ENCODE measurements at regions not wholly inside any gene's neighbourhood (a gene's known extent, or its start where the extent isn't known, plus 50 kb on each side); places are given as distances from the start of the nearest gene placed in this dataset.

DNA sequence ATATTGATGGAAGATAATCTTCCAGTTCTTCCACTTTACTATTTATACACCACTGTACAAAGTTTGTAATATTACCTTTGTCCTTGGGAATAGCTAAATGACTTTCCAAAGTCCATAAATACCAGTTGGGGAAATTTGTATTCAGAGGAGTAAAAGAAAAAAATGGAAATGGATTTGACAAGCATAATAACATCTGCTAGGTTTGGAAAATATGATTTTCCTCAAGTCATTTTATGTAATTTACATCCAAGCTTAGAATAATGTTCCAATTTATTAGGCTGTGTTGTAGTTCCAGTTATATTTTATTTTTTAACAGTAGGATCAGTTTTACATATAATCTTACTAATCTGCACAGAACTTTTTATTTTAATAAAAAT, 563.0 kb upstream of the PKDCC start:
- Histone ChIP-seq H3K79me2 (ENCODE audit: insufficient read depth, low read length) (no peaks in the 10 kb centered on the region), H3K9me3 (ENCODE audit: insufficient read depth, low read depth, low read length) (no peaks in the 10 kb centered on the region), H3K4me2 (ENCODE audit: low read length) (no peak overlapping the region), H3K27me3 (ENCODE audit: insufficient read depth, low read length) (no peaks in the 10 kb centered on the region), H3K9ac (ENCODE audit: low read length) (no peak overlapping the region), H3K4me1 (ENCODE audit: insufficient read depth, low read length) (no peaks in the 10 kb centered on the region), H2AFZ (ENCODE audit: low read depth, low read length) (no peak overlapping the region), H3K4me3 (ENCODE audit: insufficient read depth, low read depth, low read length) (no peak overlapping the region), H4K20me1 (ENCODE audit: insufficient read depth, low read length) (no peaks in the 10 kb centered on the region), H3K27ac (ENCODE audit: low read depth, low read length) (no peak overlapping the region), H3K36me3 (ENCODE audit: insufficient read depth, low read length) (no peaks in the 10 kb centered on the region)
- H3K9me3 Mint-ChIP-seq (ENCODE audit: unreplicated experiment) = no peaks in the 10 kb centered on the region
- FAIRE-seq (no peak), DNase-seq (ENCODE audit: low read depth) (no peak)
- TF ChIP-seq EZH2 (IDR thresholded peaks at IDR 0.05; ENCODE audit: insufficient read depth, low read length) = no peak
- TF ChIP-seq, protein P1, sequence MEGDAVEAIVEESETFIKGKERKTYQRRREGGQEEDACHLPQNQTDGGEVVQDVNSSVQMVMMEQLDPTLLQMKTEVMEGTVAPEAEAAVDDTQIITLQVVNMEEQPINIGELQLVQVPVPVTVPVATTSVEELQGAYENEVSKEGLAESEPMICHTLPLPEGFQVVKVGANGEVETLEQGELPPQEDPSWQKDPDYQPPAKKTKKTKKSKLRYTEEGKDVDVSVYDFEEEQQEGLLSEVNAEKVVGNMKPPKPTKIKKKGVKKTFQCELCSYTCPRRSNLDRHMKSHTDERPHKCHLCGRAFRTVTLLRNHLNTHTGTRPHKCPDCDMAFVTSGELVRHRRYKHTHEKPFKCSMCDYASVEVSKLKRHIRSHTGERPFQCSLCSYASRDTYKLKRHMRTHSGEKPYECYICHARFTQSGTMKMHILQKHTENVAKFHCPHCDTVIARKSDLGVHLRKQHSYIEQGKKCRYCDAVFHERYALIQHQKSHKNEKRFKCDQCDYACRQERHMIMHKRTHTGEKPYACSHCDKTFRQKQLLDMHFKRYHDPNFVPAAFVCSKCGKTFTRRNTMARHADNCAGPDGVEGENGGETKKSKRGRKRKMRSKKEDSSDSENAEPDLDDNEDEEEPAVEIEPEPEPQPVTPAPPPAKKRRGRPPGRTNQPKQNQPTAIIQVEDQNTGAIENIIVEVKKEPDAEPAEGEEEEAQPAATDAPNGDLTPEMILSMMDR (IDR thresholded peaks at IDR 0.05; ENCODE audit: insufficient read depth, low read depth, low read length) = no peak
- H3K36me3 Mint-ChIP-seq (ENCODE audit: low read depth, unreplicated experiment) = no peaks in the 10 kb centered on the region
- H3K27me3 Mint-ChIP-seq (ENCODE audit: low read depth, unreplicated experiment) = no peaks in the 10 kb centered on the region
- no peak overlapping the region for H3K27ac Mint-ChIP-seq (ENCODE audit: unreplicated experiment)
- H3K4me3 Mint-ChIP-seq (ENCODE audit: unreplicated experiment) = no peak overlapping the region
- no peaks in the 10 kb centered on the region for H3K4me1 Mint-ChIP-seq (ENCODE audit: low read depth, unreplicated experiment)

DNA sequence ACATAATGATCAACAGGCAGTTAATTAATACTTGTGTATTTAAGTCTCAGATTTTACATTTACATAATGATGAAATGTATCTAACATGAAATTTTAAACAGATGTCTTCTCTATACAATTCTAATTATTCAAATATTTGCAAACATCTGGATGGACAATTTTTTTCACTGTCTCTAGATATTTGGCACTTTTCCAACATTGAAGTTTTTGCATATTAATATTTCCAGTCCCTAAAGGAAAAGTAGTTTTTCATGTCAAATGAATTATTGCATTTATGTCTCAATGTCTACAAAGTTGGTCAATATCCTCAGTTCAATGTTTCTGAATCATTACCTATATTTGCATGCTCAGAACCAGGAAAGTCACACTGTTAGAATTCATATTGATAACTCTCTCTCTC, 560.9 kb upstream of the PKDCC start:
- no peak overlapping the region for H3K4me3 ChIP-seq (ENCODE audit: insufficient read depth, low read depth, low read length)
- H2AFZ ChIP-seq (ENCODE audit: low read depth, low read length) = no peak overlapping the region
- no peaks in the 10 kb centered on the region for H4K20me1 ChIP-seq (ENCODE audit: insufficient read depth, low read length)
- H3K27me3 Mint-ChIP-seq (ENCODE audit: low read depth, unreplicated experiment) = no peaks in the 10 kb centered on the region
- H3K27ac ChIP-seq (ENCODE audit: low read depth, low read length) = no peak overlapping the region
- no peak for DNase-seq (ENCODE audit: low read depth)
- H3K79me2 ChIP-seq (ENCODE audit: insufficient read depth, low read length) = no peaks in the 10 kb centered on the region
- no peaks in the 10 kb centered on the region for H3K4me1 ChIP-seq (ENCODE audit: insufficient read depth, low read length)
- no peak overlapping the region for H3K9ac ChIP-seq (ENCODE audit: low read length)
- no peaks in the 10 kb centered on the region for H3K9me3 Mint-ChIP-seq (ENCODE audit: unreplicated experiment)
- TF ChIP-seq, protein P1 (IDR thresholded peaks at IDR 0.05; ENCODE audit: insufficient read depth, low read depth, low read length) = no peak
- no peak for TF ChIP-seq EZH2 (IDR thresholded peaks at IDR 0.05; ENCODE audit: insufficient read depth, low read length)
- H3K9me3 ChIP-seq (ENCODE audit: insufficient read depth, low read depth, low read length) = no peaks in the 10 kb centered on the region
- H3K36me3 ChIP-seq (ENCODE audit: insufficient read depth, low read length) = no peaks in the 10 kb centered on the region
- no peak overlapping the region for H3K4me2 ChIP-seq (ENCODE audit: low read length)
- H3K27me3 ChIP-seq (ENCODE audit: insufficient read depth, low read length) = no peaks in the 10 kb centered on the region
- H3K27ac Mint-ChIP-seq (ENCODE audit: unreplicated experiment) = no peak overlapping the region
- no peak for FAIRE-seq
- no peaks in the 10 kb centered on the region for H3K4me1 Mint-ChIP-seq (ENCODE audit: low read depth, unreplicated experiment)
- H3K4me3 Mint-ChIP-seq (ENCODE audit: unreplicated experiment) = no peak overlapping the region
- H3K36me3 Mint-ChIP-seq (ENCODE audit: low read depth, unreplicated experiment) = no peaks in the 10 kb centered on the region

DNA sequence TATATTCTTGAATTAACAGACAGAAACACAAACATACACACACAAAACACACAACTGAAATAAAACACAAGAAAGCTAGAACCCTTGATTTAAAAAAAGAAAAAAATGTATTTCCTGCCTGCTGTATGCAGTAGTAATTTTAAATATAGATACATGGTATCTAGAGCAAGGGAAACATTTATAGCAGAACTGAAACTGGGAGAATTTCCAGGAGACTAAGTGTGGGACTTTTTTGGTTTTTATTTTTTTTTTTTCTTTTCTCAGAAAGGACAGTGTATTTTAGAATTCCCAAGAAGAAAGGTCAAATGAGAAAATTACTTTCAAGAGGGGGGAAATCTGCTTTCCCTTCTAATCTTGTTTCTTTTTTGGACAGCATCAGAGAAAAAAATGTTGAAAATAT, 558.9 kb upstream of the PKDCC start:
- no peak overlapping the region for H3K4me3 Mint-ChIP-seq (ENCODE audit: unreplicated experiment)
- no peaks in the 10 kb centered on the region for H3K36me3 ChIP-seq (ENCODE audit: insufficient read depth, low read length)
- H3K4me1 Mint-ChIP-seq (ENCODE audit: low read depth, unreplicated experiment) = no peaks in the 10 kb centered on the region
- H3K9me3 Mint-ChIP-seq (ENCODE audit: unreplicated experiment) = no peaks in the 10 kb centered on the region
- no peak overlapping the region for H3K4me2 ChIP-seq (ENCODE audit: low read length)
- no peak overlapping the region for H3K27ac ChIP-seq (ENCODE audit: low read depth, low read length)
- no peak overlapping the region for H2AFZ ChIP-seq (ENCODE audit: low read depth, low read length)
- no peak overlapping the region for H3K27ac Mint-ChIP-seq (ENCODE audit: unreplicated experiment)
- DNase-seq (ENCODE audit: low read depth) = no peak
- no peak for FAIRE-seq
- H3K27me3 ChIP-seq (ENCODE audit: insufficient read depth, low read length) = no peaks in the 10 kb centered on the region
- no peaks in the 10 kb centered on the region for H3K4me1 ChIP-seq (ENCODE audit: insufficient read depth, low read length)
- no peaks in the 10 kb centered on the region for H4K20me1 ChIP-seq (ENCODE audit: insufficient read depth, low read length)
- no peaks in the 10 kb centered on the region for H3K36me3 Mint-ChIP-seq (ENCODE audit: low read depth, unreplicated experiment)
- no peak overlapping the region for H3K4me3 ChIP-seq (ENCODE audit: insufficient read depth, low read depth, low read length)
- no peaks in the 10 kb centered on the region for H3K79me2 ChIP-seq (ENCODE audit: insufficient read depth, low read length)
- no peaks in the 10 kb centered on the region for H3K9me3 ChIP-seq (ENCODE audit: insufficient read depth, low read depth, low read length)
- H3K27me3 Mint-ChIP-seq (ENCODE audit: low read depth, unreplicated experiment) = no peaks in the 10 kb centered on the region
- TF ChIP-seq EZH2 (IDR thresholded peaks at IDR 0.05; ENCODE audit: insufficient read depth, low read length) = no peak
- TF ChIP-seq, protein P1 (IDR thresholded peaks at IDR 0.05; ENCODE audit: insufficient read depth, low read depth, low read length) = no peak
- H3K9ac ChIP-seq (ENCODE audit: low read length) = no peak overlapping the region

Measured in astrocyte (in vitro differentiated cells and primary cell).